Epithelial cell of esophagus (primary cell): ENCODE measurements at regions not wholly inside any gene's neighbourhood (a gene's known extent, or its start where the extent isn't known, plus 50 kb on each side); places are given as distances from the start of the nearest gene placed in this dataset.

Experiments used
- DNase-seq: peaks from one replicate; pipeline ENCODE4 v3.0.0; 2010; ENCODE audit warnings: low read depth
- H3K4me3 ChIP-seq: 2 replicates; pipeline ENCODE4 v1.5.1; 2011; ENCODE audit warnings: mild to moderate bottlenecking, low read length, control low read depth
- CTCF ChIP-seq: IDR thresholded peaks from 2 replicates; pipeline ENCODE4 v1.5.1; 2011; ENCODE audit warnings: low read depth, mild to moderate bottlenecking, low read length, control low read depth, inconsistent platforms; ENCODE audit not compliant: insufficient read depth; ENCODE audit errors: missing control alignments

GRCh38 chr12:22990501-22990900 lies 365.5 kb downstream of the ETNK1 start:
- no peak for TF ChIP-seq CTCF
- no peak for DNase-seq
- H3K4me3 ChIP-seq, result no peak overlapping the region

- H3K4me3 ChIP-seq, result no peak overlapping the region
- TF ChIP-seq CTCF, result no peak
- DNase-seq, result no peak
These were observed 366.4 kb downstream of the ETNK1 start for GRCh38 chr12:22991250-22991844.

DNA sequence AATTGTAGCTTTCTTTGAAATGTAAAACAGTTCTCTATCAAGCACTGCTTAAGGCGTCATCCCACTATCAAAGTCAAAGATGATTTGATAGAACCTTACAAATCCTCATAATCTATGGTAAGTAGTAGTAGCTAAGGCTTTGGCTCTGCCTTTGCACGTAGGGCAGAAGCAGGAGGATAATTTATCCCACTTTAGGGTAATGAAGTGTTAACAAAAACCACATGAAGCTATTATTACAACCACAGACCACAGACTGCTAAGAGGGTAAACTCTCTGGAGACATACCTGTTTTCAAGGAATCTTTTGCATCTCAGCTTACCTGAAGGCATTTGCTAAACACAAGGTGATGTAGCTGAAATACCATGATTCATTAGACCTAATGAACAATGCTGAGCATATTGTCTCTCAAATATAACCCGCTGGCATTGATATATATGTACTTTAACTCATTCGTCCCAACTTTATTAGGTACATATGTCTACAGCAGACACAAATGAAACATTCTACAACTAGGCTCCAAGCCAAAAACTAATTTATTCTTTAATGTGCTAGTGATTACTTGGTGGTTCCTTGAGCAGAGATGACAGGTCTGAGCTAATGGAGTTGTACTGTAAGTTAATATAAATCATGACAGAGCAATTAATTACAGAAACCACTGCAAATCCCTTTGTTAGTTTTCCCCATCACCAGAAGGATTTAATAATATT lies 368.8 kb downstream of the ETNK1 start:
- peak; percentile 53 for DNase-seq
- TF ChIP-seq CTCF, result no peak

DNA sequence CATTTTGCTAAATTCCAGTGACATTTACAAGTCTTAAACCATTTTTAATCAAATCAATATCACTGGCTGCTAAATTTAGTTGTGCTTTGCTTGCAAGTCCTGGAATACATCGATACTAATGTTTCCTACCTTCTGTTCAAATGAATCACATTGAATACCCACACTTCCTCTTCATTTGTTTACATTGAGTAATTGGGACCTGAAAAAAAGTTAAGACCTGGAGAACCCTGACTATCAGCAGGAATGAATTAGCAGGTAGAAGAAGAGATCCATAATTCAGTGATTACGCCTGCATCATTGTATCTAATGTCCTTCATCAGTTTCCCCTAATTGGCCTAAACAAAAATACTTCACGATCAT lies 369.3 kb downstream of the ETNK1 start:
- DNase-seq, result peak; percentile 54
- H3K4me3 ChIP-seq, result no peak overlapping the region
- no peak for TF ChIP-seq CTCF

More for the DNA sequence above, 368.8 kb downstream of the ETNK1 start:
- H3K4me3 ChIP-seq, result no peak overlapping the region

DNA sequence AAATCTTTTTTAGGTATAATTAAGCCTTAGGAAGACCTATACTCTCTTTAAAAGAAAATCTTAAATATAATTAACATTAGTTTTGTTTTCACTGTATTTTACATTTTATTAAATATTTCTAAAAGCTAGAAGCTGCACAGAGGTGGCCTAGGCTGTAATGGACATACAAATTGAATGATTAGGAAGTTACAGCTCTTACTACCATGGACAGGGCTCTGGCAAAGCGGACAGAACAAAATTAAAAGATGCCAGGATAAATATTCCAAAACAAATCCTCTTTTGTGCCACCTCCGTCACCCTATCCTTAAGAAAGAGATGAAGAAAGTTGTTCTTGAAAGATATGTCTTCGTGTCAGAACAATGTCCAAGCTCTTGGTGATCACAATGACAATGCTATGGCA lies 376.5 kb downstream of the ETNK1 start:
- H3K4me3 ChIP-seq, result no peak overlapping the region
- DNase-seq, result no peak
- TF ChIP-seq CTCF, result no peak

DNA sequence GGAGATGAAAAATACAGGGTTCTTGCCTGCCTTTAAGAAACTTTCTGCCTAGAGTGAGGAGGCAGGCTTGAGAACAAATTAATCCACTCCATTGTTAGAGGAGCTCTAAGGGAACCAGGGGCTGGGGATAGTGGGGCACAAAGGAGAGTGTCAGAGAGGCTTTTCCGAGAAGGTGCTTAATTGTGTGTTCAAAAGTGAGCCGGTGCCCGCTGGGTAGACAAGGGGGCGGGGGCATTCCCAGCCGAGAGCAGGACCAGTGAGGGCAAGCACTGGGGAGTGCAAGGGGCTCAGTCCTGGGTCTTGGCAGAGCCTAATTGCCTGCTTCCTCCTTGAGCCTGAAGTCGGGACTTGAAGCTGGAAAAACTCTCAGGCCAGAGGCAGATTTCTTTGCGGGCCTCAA lies 377.4 kb downstream of the ETNK1 start:
- TF ChIP-seq CTCF, result no peak
- DNase-seq, result no peak

More for the DNA sequence above, 377.4 kb downstream of the ETNK1 start:
- no peak overlapping the region for H3K4me3 ChIP-seq
